ENCODE measurements at regions not wholly inside any gene's neighbourhood (a gene's known extent, or its start where the extent isn't known, plus 50 kb on each side); places are given as distances from the start of the nearest gene placed in this dataset.
"Not testable (repeated sequence)": the region's sequence is repeated elsewhere in the genome, so short reads cannot be mapped to it uniquely, and the experiment has no call there.

- TF ChIP-seq, protein P1, sequence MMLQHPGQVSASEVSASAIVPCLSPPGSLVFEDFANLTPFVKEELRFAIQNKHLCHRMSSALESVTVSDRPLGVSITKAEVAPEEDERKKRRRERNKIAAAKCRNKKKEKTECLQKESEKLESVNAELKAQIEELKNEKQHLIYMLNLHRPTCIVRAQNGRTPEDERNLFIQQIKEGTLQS (IDR thresholded peaks at IDR 0.05; ENCODE audit: insufficient read depth, low read depth, low read length): not testable (repeated sequence)
- TF ChIP-seq CTCF (IDR thresholded peaks at IDR 0.05; ENCODE audit: control extremely low read depth in 1 of 3, insufficient read depth in 1 of 3, low read depth in 1 of 3, low read length in 3 of 3); SUZ12 (IDR thresholded peaks at IDR 0.05; ENCODE audit: low read length); CHD2 (IDR thresholded peaks at IDR 0.05; ENCODE audit: low read length); CEBPB (IDR thresholded peaks at IDR 0.05; ENCODE audit: low read depth, low read length); POLR2A (IDR thresholded peaks at IDR 0.05; ENCODE audit: control extremely low read depth in 1 of 2, low read depth in 2 of 2, low read length in 2 of 2): not testable (repeated sequence)
Measured at GRCh38 chr15:99799182-99799853, 66.1 kb upstream of the LYSMD4 start.
